ENCODE measurements at regions not wholly inside any gene's neighbourhood (a gene's known extent, or its start where the extent isn't known, plus 50 kb on each side); places are given as distances from the start of the nearest gene placed in this dataset.

- TF ChIP-seq HDAC2 (IDR thresholded peaks at IDR 0.05; ENCODE audit: borderline replicate concordance in 1 of 2, low read depth in 2 of 2, low read length in 2 of 2), result no peak
- TF ChIP-seq TCF12 (IDR thresholded peaks at IDR 0.05; ENCODE audit: low read depth, low read length), result no peak
- no peak for TF ChIP-seq ZNF274 (IDR thresholded peaks at IDR 0.05; ENCODE audit: borderline replicate concordance, extremely low read depth, low read length)
- TF ChIP-seq, protein P1, sequence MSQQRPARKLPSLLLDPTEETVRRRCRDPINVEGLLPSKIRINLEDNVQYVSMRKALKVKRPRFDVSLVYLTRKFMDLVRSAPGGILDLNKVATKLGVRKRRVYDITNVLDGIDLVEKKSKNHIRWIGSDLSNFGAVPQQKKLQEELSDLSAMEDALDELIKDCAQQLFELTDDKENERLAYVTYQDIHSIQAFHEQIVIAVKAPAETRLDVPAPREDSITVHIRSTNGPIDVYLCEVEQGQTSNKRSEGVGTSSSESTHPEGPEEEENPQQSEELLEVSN (IDR thresholded peaks at IDR 0.05), result no peak
- TF ChIP-seq RFX5 (IDR thresholded peaks at IDR 0.05; ENCODE audit: borderline replicate concordance, low read depth, low read length), result no peak
Measured at GRCh38 chrX:94901849-94902248, 1227.8 kb downstream of the FAM133A start (continued).

All from H1 (cell line).